GM21786 (cell line): ENCODE measurements at regions not wholly inside any gene's neighbourhood (a gene's known extent, or its start where the extent isn't known, plus 50 kb on each side); places are given as distances from the start of the nearest gene placed in this dataset.
A peak's percentile ranks its signal among the peaks of the same experiment; 100 is the strongest.
"Not testable (repeated sequence)": the region's sequence is repeated elsewhere in the genome, so short reads cannot be mapped to it uniquely, and the experiment has no call there.

Experiments used
- ATAC-seq: cut with Tn5 transposase; IDR thresholded peaks from one replicate; pipeline ENCODE4 v1.9.1; 2021; ENCODE audit not compliant: unreplicated experiment

DNA sequence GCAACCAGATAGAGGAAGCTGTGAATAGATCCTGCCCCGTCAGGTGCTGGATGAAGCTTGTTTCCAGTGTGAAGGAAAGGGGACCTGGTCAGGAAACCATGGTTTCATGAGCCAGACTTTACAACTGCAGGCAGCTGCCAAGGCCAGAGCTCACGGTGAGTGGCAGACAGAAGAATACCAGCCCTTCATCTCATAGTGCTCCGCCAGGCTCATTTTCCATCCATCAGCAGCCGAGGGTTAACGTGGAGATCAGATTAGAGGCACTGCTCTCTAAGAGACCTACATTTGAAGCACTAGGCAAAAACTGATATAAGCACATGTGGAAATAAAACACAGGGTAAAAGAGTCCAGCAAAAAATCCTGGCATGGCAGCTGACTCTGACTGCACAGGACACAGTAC lies 172.4 kb downstream of the CD24 start:
- ATAC-seq, result no peak

- ATAC-seq, result no peak
Observed at GRCh38 chr6:106801256-106801655, 171.9 kb downstream of the QRSL1 start.

- ATAC-seq, result no peak
Observed at GRCh38 chr6:106800379-106800778, 171.0 kb downstream of the QRSL1 start.

DNA sequence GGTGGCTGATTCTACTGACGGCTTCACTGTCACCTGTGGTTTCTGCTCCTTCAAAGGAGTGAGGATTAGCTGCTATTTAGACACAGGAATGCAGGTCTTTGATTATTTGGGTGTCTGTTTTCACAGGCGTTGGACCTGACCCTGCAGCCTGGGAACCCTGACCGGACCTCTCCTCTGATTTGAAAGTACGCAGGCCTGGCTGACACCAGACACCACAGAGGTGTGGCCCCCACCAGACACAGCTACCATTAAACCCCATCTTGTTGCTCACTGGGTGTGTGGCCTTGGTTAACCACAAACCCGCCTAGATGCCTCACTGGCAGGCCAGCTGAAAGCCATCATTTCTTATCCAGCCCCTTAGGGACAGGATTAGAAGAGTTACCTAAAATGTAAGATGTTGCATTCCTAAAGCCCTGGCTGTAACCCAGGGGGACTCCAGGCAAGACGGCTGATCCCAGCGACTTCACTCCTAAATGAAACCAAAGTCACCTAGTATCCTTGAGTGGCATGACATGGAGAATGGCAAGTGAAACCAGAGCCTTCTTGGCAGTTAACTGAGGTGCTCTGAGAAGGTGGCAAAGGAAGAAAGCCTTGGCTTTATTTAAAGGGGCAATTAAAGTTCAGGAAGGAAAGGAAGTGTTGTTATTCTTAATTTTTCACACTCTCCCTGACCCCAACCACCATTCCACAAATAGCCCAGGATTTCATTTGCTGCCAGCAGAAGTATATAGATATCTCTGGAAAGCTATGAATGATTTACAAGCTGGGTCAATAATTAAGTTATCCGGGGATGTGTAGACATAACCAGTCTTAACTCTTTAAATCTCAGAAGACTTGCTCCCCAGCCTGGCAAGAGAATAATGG lies 169.9 kb downstream of the QRSL1 start:
- peak; percentile 91 for ATAC-seq

GRCh38 chr6:106797186-106797585 lies 167.8 kb downstream of the QRSL1 start:
- no peak for ATAC-seq

DNA sequence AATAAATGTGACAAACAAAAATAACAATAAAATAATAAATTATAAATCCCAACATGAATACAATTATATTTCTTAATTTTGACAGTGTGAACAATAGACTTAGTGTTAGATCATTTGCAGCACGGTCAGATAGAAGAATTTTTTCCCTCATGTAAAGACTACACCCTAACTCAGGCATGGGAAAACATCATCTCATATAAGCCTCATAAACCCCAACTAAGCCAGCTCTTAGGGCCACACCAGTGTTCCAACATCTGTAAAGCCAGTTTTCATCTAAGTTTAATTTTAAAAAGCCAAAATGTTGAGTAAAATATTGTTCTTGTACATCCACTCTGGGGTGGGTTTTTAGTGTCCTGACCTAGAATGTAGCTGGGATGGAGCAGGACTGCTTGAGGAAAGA lies 167.4 kb downstream of the QRSL1 start:
- ATAC-seq, result no peak

DNA sequence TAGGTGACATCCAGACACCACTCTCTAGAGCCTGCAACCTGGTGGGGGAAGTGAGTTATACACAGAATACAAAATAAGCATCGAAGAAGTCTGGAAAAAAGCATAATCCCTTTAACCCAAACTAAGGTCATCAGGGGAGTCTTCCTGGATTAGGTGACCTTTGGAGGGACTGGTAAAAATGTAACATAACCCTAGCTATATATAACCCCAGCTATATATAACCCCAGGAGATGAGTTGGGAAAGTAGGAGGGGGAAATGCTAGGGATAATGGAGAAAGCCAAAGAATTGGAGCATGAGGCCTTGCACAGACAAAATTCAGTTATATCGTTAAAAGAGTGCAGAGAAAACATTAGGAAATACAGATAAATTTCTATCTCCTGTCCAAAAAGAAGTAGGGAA lies 164.8 kb downstream of the QRSL1 start:
- no peak for ATAC-seq

- no peak for ATAC-seq
Observed at GRCh38 chr6:106792536-106793236, 163.3 kb downstream of the QRSL1 start.

GRCh38 chr6:106790935-106791334 lies 161.6 kb downstream of the QRSL1 start:
- no peak for ATAC-seq

- ATAC-seq, result no peak
Observed at GRCh38 chr6:106790149-106790770, 160.9 kb downstream of the QRSL1 start.

DNA sequence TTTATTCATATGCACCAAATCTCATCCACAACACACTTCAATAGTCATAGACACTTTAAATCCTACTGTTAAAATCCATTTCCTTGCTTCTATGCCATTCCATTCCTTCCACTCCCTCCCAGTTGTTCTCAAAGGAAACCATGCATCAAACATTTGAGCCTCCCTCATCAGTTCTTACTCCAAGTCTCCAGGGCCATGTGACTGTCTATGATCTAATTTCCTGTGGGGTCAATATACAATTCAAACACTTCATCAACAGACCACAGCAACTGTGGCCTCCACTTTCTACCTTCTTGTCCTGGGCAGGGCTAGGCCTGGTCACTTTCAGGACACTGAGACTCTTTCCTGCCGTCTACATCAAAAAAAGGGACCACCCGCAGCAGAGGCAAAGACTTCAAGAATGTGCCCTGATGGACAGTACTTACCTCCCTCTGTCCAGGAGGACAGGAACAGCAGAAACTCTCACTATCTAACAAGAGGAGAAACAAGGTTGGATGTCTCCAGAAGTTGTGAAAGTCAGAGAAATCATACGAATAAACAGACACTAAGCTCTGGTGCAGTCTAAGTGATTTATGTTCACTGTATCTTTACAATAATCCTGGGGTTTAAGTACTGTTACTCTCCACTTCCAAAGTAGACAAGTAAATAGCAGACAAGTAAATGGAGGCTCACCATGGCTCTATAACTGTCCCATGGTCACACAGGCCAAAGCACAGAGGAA lies 160.2 kb downstream of the QRSL1 start:
- no peak for ATAC-seq

DNA sequence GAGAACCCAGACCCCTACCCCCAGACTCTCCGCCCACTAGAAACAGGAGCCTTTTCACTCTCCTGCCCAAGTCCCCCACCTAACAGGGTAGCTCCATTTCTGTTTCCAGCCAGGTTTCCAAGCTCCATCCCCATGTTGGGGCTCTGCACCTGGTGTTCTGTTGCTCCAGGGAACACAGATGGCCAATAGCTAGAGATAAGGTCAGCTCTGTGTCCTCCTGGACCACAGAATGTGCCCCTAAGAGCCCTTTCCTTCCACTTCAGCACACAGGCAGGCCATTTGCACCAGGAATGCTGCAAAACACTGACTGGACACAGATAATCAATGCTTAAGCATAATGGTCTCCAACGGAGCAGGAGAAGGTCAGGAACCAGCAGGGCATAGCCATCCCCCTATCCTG lies 159.4 kb downstream of the QRSL1 start:
- no peak for ATAC-seq

DNA sequence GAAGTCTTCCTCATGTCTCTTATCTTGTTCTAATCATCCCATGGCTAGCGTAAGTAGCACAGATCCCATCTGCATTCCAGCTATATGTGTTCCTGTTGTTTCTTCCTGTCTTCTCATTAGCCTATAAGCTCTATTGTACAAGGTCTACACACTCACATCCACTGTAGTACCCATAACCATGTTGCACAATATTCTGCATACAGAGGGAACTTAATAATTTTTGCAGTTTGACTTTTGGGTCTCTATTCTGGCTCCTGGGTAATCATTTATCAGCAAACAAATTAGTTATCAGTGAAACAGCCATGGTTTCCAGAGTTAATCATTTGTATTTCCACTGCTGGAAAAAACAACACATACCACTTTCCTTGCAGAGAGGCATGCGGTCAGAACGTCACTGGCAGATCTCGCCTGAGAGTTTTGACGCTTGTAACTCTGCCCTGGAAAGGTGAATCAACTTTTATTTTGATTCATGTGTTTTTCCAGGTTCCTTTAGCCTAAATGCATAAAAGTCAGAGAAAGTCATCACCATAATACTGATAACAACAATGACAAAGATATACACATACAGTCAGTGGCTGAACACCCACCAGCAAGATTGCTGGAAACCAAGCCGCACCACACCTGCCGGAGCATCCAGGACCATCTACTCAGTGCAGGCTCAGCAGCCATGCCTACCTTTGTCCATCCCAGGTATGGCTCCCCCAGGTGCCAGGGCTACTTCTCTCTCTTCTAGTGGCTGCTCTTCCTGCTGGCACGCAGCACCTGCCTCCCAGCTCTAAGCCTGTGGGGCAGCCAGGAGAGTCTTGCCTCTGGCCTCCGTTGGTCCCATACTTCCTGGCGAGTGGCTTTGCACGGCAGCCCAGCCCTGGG lies 158.2 kb downstream of the QRSL1 start:
- no peak for ATAC-seq

GRCh38 chr6:106785298-106785697 lies 155.9 kb downstream of the QRSL1 start:
- no peak for ATAC-seq

DNA sequence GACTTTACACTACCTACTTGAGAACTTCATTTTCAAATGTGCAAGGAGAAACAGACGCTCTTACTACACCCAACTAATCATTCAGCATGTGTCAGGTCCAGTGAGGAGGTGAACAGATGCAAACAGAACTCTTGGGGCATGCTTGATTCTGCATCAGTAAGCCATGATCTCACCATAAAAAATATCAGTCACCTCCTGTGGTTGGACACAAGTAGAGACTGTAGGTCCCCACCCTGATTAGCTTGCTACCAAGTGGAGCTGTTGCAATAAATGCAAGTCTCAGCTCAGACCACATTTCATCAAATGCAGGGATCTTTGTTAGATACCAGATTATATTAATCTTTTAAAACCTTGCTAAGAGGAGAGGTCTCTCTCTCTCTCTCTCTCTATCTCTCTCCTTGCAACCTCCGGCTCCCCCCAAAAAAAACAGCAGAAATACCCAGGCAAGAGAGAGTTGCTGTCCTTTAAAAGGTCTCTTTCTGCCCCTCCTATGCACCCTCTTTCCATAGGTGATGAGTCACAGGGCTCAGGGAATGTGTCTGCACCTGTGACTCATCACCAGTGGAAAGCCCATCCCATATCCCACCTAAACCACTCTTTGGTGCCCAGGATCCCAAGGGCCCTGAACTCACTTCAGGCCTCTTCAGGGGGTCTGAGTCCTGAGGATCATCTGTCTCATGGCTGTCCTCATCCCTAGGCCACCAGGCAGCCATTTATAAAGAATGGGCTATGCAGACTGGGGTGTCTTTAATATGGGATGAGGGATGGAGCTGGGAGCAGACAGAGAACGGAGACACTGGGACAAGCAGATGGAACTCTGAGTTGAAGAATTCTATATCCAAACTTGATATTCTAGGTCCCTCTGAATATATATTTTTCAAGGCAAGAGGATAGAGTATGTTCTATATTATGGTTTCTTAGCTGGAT lies 154.5 kb downstream of the QRSL1 start:
- ATAC-seq, result no peak

- no peak for ATAC-seq
Observed at GRCh38 chr6:106782536-106783285, 153.3 kb downstream of the QRSL1 start.

DNA sequence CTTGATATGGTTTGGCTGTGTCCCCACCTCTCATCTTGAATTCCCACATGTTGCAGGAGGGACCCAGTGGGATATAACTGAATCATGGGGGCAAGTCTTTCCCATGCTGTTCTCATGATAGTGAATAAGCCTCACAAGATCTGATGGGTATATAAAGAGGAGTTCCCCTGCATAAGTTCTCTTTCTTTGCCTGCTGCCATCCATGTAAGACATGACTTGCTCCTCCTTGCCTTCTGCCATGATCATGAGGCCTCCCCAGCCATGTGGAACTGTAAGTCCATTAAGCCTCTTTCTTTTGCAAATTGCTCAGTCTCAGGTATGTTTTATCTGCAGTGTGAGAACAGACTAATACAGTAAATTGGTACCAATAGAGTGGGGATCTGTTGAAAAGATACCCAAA lies 150.2 kb downstream of the QRSL1 start:
- not testable (repeated sequence) for ATAC-seq

- ATAC-seq, result no peak
Observed at GRCh38 chr6:106778943-106779342, 149.6 kb downstream of the QRSL1 start.
